ENCODE measurements at regions not wholly inside any gene's neighbourhood (a gene's known extent, or its start where the extent isn't known, plus 50 kb on each side); places are given as distances from the start of the nearest gene placed in this dataset.

DNA sequence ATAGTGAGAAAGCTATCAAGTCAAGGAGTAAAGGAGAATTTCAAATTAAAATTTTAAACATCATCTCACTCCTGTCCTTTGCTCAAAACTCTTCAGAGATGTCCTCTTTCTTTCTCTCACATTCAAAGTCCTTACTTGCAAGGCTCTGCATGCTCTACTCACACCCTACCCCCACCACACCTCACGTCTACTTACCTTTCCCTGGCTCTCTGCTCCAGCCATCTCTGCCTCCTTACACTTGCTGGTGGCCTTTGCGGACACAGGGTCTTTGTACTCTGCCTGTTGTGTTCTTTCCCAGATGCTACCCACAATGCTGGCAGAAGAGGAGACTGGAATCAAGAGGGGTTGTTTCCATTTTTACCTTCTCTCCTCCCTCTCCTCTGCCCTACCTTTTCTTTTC is 405.2 kb downstream of the INSC start:
- no peak for TF ChIP-seq CTCF (conservative IDR thresholded peaks at IDR 0.05; ENCODE audit: low read depth in 2 of 2)
- no peak for TF ChIP-seq POLR2AphosphoS5 (IDR thresholded peaks at IDR 0.05; ENCODE audit: low read depth)
- TF ChIP-seq, protein P1, sequence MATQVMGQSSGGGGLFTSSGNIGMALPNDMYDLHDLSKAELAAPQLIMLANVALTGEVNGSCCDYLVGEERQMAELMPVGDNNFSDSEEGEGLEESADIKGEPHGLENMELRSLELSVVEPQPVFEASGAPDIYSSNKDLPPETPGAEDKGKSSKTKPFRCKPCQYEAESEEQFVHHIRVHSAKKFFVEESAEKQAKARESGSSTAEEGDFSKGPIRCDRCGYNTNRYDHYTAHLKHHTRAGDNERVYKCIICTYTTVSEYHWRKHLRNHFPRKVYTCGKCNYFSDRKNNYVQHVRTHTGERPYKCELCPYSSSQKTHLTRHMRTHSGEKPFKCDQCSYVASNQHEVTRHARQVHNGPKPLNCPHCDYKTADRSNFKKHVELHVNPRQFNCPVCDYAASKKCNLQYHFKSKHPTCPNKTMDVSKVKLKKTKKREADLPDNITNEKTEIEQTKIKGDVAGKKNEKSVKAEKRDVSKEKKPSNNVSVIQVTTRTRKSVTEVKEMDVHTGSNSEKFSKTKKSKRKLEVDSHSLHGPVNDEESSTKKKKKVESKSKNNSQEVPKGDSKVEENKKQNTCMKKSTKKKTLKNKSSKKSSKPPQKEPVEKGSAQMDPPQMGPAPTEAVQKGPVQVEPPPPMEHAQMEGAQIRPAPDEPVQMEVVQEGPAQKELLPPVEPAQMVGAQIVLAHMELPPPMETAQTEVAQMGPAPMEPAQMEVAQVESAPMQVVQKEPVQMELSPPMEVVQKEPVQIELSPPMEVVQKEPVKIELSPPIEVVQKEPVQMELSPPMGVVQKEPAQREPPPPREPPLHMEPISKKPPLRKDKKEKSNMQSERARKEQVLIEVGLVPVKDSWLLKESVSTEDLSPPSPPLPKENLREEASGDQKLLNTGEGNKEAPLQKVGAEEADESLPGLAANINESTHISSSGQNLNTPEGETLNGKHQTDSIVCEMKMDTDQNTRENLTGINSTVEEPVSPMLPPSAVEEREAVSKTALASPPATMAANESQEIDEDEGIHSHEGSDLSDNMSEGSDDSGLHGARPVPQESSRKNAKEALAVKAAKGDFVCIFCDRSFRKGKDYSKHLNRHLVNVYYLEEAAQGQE (IDR thresholded peaks at IDR 0.05; ENCODE audit: unreplicated experiment), result no peak
- TF ChIP-seq STAT1 (IDR thresholded peaks at IDR 0.05; ENCODE audit: unreplicated experiment), result no peak
- TF ChIP-seq JUNB (IDR thresholded peaks at IDR 0.05; ENCODE audit: unreplicated experiment), result no peak
- TF ChIP-seq, protein P2, sequence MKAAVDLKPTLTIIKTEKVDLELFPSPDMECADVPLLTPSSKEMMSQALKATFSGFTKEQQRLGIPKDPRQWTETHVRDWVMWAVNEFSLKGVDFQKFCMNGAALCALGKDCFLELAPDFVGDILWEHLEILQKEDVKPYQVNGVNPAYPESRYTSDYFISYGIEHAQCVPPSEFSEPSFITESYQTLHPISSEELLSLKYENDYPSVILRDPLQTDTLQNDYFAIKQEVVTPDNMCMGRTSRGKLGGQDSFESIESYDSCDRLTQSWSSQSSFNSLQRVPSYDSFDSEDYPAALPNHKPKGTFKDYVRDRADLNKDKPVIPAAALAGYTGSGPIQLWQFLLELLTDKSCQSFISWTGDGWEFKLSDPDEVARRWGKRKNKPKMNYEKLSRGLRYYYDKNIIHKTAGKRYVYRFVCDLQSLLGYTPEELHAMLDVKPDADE (IDR thresholded peaks at IDR 0.05), result no peak
- no peak for TF ChIP-seq CREB1 (CRISPR knock-in tag; IDR thresholded peaks at IDR 0.05; ENCODE audit: low read depth)
- TF ChIP-seq EZH2phosphoT487 (IDR thresholded peaks at IDR 0.05; ENCODE audit: unreplicated experiment), result no peak
- TF ChIP-seq ZNF331 (CRISPR knock-in tag; IDR thresholded peaks at IDR 0.05; ENCODE audit: low read depth), result no peak
- no peak for TF ChIP-seq EZH2 (IDR thresholded peaks at IDR 0.05; ENCODE audit: low read depth, unreplicated experiment)
- no peak for TF ChIP-seq ZNF462 (CRISPR knock-in tag; IDR thresholded peaks at IDR 0.05)
